Astrocyte (in vitro differentiated cells and primary cell): ENCODE measurements at regions not wholly inside any gene's neighbourhood (a gene's known extent, or its start where the extent isn't known, plus 50 kb on each side); places are given as distances from the start of the nearest gene placed in this dataset.

Source experiments
- DNase-seq: peaks from one replicate; pipeline ENCODE4 v3.0.0-alpha.2; 2010; ENCODE audit warnings: low read depth
- FAIRE-seq: peaks from 2 replicates; lab custom pipeline; 2011; peaks lifted over from hg19 to GRCh38; lab: Jason Lieb, UNC
- H2AFZ ChIP-seq: 2 replicates; pipeline ENCODE4 v1.6.0; 2012; ENCODE audit warnings: low read depth, low read length, inconsistent platforms
- H3K27ac ChIP-seq: 2 replicates; pipeline ENCODE4 v1.5.1; 2011; ENCODE audit warnings: low read depth, low read length, inconsistent platforms
- H3K27me3 ChIP-seq: 2 replicates; pipeline ENCODE4 v1.6.0; 2011; ENCODE audit warnings: low read length, inconsistent platforms; ENCODE audit not compliant: insufficient read depth
- H3K36me3 ChIP-seq: 2 replicates; pipeline ENCODE4 v1.5.1; 2011; ENCODE audit warnings: low read length, inconsistent platforms; ENCODE audit not compliant: insufficient read depth
- H3K4me1 ChIP-seq: 2 replicates; pipeline ENCODE4 v1.5.1; 2011; ENCODE audit warnings: low read length, inconsistent platforms; ENCODE audit not compliant: insufficient read depth
- H3K4me2 ChIP-seq: 2 replicates; pipeline ENCODE4 v1.6.0; 2012; ENCODE audit warnings: low read length, inconsistent platforms
- H3K4me3 ChIP-seq: 2 replicates; pipeline ENCODE4 v1.5.1; 2011; ENCODE audit warnings: low read depth, mild to moderate bottlenecking, low read length, inconsistent platforms; ENCODE audit not compliant: insufficient read depth
- H3K79me2 ChIP-seq: 2 replicates; pipeline ENCODE4 v1.6.0; 2012; ENCODE audit warnings: mild to moderate bottlenecking, low read length, inconsistent platforms; ENCODE audit not compliant: insufficient read depth
- H3K9ac ChIP-seq: 2 replicates; pipeline ENCODE4 v1.6.0; 2012; ENCODE audit warnings: mild to moderate bottlenecking, low read length, inconsistent platforms
- H3K9me3 ChIP-seq: 2 replicates; pipeline ENCODE4 v1.5.1; 2012; ENCODE audit warnings: low read depth, mild to moderate bottlenecking, low read length, inconsistent platforms; ENCODE audit not compliant: insufficient read depth
- H4K20me1 ChIP-seq: 2 replicates; pipeline ENCODE4 v1.6.0; 2012; ENCODE audit warnings: low read length, inconsistent platforms; ENCODE audit not compliant: insufficient read depth
- H3K27ac Mint-ChIP-seq: one replicate; pipeline ENCODE4 v1.8.0; 2021; ENCODE audit warnings: mild to moderate bottlenecking, mixed read lengths; ENCODE audit not compliant: unreplicated experiment
- H3K27me3 Mint-ChIP-seq: one replicate; pipeline ENCODE4 v1.8.0; 2021; ENCODE audit warnings: low read depth, mixed read lengths; ENCODE audit not compliant: unreplicated experiment
- H3K36me3 Mint-ChIP-seq: one replicate; pipeline ENCODE4 v1.8.0; 2021; ENCODE audit warnings: low read depth, mixed read lengths; ENCODE audit not compliant: unreplicated experiment
- H3K4me1 Mint-ChIP-seq: one replicate; pipeline ENCODE4 v1.8.0; 2021; ENCODE audit warnings: low read depth, mixed read lengths; ENCODE audit not compliant: unreplicated experiment
- H3K4me3 Mint-ChIP-seq: one replicate; pipeline ENCODE4 v1.8.0; 2021; ENCODE audit warnings: mild to moderate bottlenecking, moderate library complexity, mixed read lengths; ENCODE audit not compliant: unreplicated experiment
- H3K9me3 Mint-ChIP-seq: one replicate; pipeline ENCODE4 v1.8.0; 2021; ENCODE audit warnings: mild to moderate bottlenecking, mixed read lengths; ENCODE audit not compliant: unreplicated experiment
- EZH2 ChIP-seq: IDR thresholded peaks from 2 replicates; pipeline ENCODE4 v1.6.1; 2012; ENCODE audit warnings: mild to moderate bottlenecking, low read length, inconsistent platforms; ENCODE audit not compliant: insufficient read depth
- TF ChIP-seq, protein P1 (sequence below): IDR thresholded peaks from 2 replicates; pipeline ENCODE4 v1.5.1; 2011; ENCODE audit warnings: low read depth, mild to moderate bottlenecking, inconsistent platforms, low read length, moderate library complexity; ENCODE audit not compliant: insufficient read depth

DNA sequence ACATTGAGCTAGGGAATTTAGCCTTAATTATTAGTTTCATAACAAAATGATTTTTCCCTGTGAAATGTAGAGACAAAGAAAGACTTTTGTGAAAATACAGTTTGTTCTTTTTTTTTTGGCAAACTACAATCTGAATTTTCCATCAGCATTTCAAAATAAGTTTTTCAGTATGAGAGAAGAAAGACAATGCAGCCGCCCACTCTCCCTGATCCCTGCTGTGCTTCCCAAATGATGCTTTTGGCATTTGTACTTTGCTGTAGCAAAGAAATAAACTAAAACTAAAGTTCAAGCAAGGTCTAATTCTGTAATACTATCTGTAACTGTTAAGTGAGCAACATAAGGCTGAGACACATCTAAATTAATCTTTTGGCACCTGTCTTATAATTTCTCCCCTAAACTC, 782.2 kb downstream of the VGLL3 start:
- no peaks in the 10 kb centered on the region for H3K9me3 ChIP-seq
- DNase-seq, result no peak
- H3K4me3 ChIP-seq, result no peak overlapping the region
- no peaks in the 10 kb centered on the region for H3K36me3 ChIP-seq
- no peaks in the 10 kb centered on the region for H4K20me1 ChIP-seq
- no peak overlapping the region for H3K4me3 Mint-ChIP-seq
- no peak overlapping the region for H3K4me2 ChIP-seq
- H3K9me3 Mint-ChIP-seq, result no peaks in the 10 kb centered on the region
- no peak for FAIRE-seq
- H3K27me3 Mint-ChIP-seq, result no peaks in the 10 kb centered on the region
- no peak overlapping the region for H3K27ac ChIP-seq
- no peak for TF ChIP-seq EZH2
- TF ChIP-seq, protein P1, sequence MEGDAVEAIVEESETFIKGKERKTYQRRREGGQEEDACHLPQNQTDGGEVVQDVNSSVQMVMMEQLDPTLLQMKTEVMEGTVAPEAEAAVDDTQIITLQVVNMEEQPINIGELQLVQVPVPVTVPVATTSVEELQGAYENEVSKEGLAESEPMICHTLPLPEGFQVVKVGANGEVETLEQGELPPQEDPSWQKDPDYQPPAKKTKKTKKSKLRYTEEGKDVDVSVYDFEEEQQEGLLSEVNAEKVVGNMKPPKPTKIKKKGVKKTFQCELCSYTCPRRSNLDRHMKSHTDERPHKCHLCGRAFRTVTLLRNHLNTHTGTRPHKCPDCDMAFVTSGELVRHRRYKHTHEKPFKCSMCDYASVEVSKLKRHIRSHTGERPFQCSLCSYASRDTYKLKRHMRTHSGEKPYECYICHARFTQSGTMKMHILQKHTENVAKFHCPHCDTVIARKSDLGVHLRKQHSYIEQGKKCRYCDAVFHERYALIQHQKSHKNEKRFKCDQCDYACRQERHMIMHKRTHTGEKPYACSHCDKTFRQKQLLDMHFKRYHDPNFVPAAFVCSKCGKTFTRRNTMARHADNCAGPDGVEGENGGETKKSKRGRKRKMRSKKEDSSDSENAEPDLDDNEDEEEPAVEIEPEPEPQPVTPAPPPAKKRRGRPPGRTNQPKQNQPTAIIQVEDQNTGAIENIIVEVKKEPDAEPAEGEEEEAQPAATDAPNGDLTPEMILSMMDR, result no peak
- no peak overlapping the region for H2AFZ ChIP-seq
- no peaks in the 10 kb centered on the region for H3K4me1 ChIP-seq
- no peaks in the 10 kb centered on the region for H3K27me3 ChIP-seq
- no peaks in the 10 kb centered on the region for H3K79me2 ChIP-seq
- no peak overlapping the region for H3K27ac Mint-ChIP-seq
- no peaks in the 10 kb centered on the region for H3K4me1 Mint-ChIP-seq
- no peak overlapping the region for H3K9ac ChIP-seq
- H3K36me3 Mint-ChIP-seq, result no peaks in the 10 kb centered on the region

DNA sequence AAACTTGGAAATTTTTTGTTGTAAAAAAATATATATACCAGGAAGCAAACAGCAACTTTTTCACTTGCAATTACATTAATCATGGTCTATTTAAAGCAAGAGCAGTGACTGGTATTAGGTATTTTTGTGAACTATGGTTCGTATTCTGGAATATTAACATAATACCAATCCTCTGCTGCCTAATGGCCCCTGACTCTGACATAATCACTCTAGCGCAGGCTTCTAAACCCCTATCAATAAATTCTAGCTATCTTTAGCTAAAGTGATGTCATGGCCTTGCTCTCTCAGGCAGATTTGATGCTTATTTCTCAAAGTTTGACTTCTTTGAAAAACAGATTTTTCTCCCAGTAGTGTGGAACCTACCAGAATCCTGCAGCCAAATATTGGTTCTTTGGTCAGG, 808.3 kb downstream of the VGLL3 start:
- FAIRE-seq, result no peak
- H3K27me3 Mint-ChIP-seq, result no peaks in the 10 kb centered on the region
- peaks cover 1% of the 10 kb centered on the region for H3K9me3 Mint-ChIP-seq

DNA sequence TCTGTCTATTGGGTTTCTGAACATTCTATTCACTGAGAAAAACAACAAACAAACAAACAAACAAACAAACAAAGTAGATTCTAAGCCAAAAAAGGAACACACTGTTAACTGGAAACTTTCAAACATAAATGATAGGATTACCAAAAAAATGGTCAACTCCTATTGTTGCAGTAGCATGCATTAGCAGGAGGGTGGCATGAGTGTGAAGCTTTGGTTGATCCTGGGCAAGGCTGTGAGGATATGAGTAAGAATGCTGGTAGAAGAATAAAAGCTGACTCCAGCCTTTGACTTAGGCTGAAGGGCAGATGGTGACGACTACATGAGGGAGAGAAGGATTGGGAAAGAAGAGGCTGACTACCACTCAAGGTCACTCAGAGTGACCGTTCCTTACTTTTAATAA, 810.3 kb downstream of the VGLL3 start:
- peaks cover 1% of the 10 kb centered on the region for H3K9me3 Mint-ChIP-seq
- Histone ChIP-seq H3K36me3 (no peaks in the 10 kb centered on the region), H3K9ac (no peak overlapping the region), H3K27me3 (no peaks in the 10 kb centered on the region), H3K79me2 (no peaks in the 10 kb centered on the region), H3K27ac (no peak overlapping the region), H2AFZ (no peak overlapping the region), H3K9me3 (peaks cover 4% of the 10 kb centered on the region), H3K4me3 (no peak overlapping the region), H3K4me1 (no peaks in the 10 kb centered on the region), H4K20me1 (no peaks in the 10 kb centered on the region), H3K4me2 (no peak overlapping the region)
- H3K4me1 Mint-ChIP-seq, result peaks cover 4% of the 10 kb centered on the region
- no peak overlapping the region for H3K4me3 Mint-ChIP-seq
- no peaks in the 10 kb centered on the region for H3K36me3 Mint-ChIP-seq
- TF ChIP-seq EZH2, result no peak
- TF ChIP-seq, protein P1, result peak; percentile 18
- DNase-seq, result no peak
- FAIRE-seq, result no peak
- H3K27me3 Mint-ChIP-seq, result no peaks in the 10 kb centered on the region
- H3K27ac Mint-ChIP-seq, result no peak overlapping the region

More for the DNA sequence above, 808.3 kb downstream of the VGLL3 start:
- no peak for DNase-seq
- Histone ChIP-seq H3K27ac (no peak overlapping the region), H3K36me3 (no peaks in the 10 kb centered on the region), H3K79me2 (no peaks in the 10 kb centered on the region), H3K9me3 (peaks cover 4% of the 10 kb centered on the region), H3K4me1 (no peaks in the 10 kb centered on the region), H3K4me3 (no peak overlapping the region), H3K27me3 (no peaks in the 10 kb centered on the region), H2AFZ (no peak overlapping the region), H3K9ac (no peak overlapping the region), H3K4me2 (no peak overlapping the region), H4K20me1 (no peaks in the 10 kb centered on the region)
- Mint-ChIP-seq H3K4me1 (no peaks in the 10 kb centered on the region), H3K36me3 (no peaks in the 10 kb centered on the region), H3K4me3 (no peak overlapping the region), H3K27ac (no peak overlapping the region)
- TF ChIP-seq EZH2, result no peak
- TF ChIP-seq, protein P1, result no peak
